ENCODE measurements at regions not wholly inside any gene's neighbourhood (a gene's known extent, or its start where the extent isn't known, plus 50 kb on each side); places are given as distances from the start of the nearest gene placed in this dataset.

GRCh38 chr7:81158189-81158588 lies 239.3 kb upstream of the SEMA3C start:
- TF ChIP-seq CTCF (IDR thresholded peaks at IDR 0.05; ENCODE audit: low read depth, low read length) = no peak
- no peak for TF ChIP-seq POLR2A (IDR thresholded peaks at IDR 0.05; ENCODE audit: extremely low read depth, insufficient read length)
- TF ChIP-seq MYC (IDR thresholded peaks at IDR 0.05; ENCODE audit: low read depth, low read length) = no peak
- no peak for TF ChIP-seq MAX (IDR thresholded peaks at IDR 0.05; ENCODE audit: low read depth, low read length)
